Kidney epithelial cell (primary cell): ENCODE measurements at regions not wholly inside any gene's neighbourhood (a gene's known extent, or its start where the extent isn't known, plus 50 kb on each side); places are given as distances from the start of the nearest gene placed in this dataset.

Experiments
- DNase-seq: peaks from one replicate; pipeline ENCODE4 v3.0.0-alpha.2; 2010; ENCODE audit warnings: low read depth
- H3K27me3 ChIP-seq: 2 replicates; pipeline ENCODE4 v1.6.0; 2011; ENCODE audit warnings: low read length; ENCODE audit not compliant: control insufficient read depth, insufficient read depth
- H3K36me3 ChIP-seq: 2 replicates; pipeline ENCODE4 v1.5.1; 2011; ENCODE audit warnings: low read length; ENCODE audit not compliant: control insufficient read depth, insufficient read depth
- H3K4me3 ChIP-seq: 2 replicates; pipeline ENCODE4 v1.5.1; 2011; ENCODE audit warnings: low read depth, mild to moderate bottlenecking, control low read depth, low read length
- CTCF ChIP-seq: IDR thresholded peaks from 2 replicates; pipeline ENCODE4 v1.5.1; 2011; ENCODE audit warnings: mild to moderate bottlenecking, moderate library complexity, low read length, control low read depth, inconsistent platforms; ENCODE audit not compliant: insufficient read depth, poor library complexity, severe bottlenecking

- Histone ChIP-seq H3K27me3 (no peaks in the 10 kb centered on the region), H3K4me3 (no peak overlapping the region), H3K36me3 (no peaks in the 10 kb centered on the region)
- TF ChIP-seq CTCF, result no peak
- DNase-seq, result no peak
Observed at GRCh38 chr22:49424893-49425270, 402.8 kb downstream of the BRD1 start.

GRCh38 chr22:49423125-49423650 is 404.5 kb downstream of the BRD1 start:
- TF ChIP-seq CTCF, result no peak
- Histone ChIP-seq H3K27me3 (no peaks in the 10 kb centered on the region), H3K4me3 (no peak overlapping the region), H3K36me3 (no peaks in the 10 kb centered on the region)
- DNase-seq, result no peak

- no peaks in the 10 kb centered on the region for H3K27me3 ChIP-seq
- no peak for TF ChIP-seq CTCF
- no peak for DNase-seq
- H3K4me3 ChIP-seq, result no peak overlapping the region
- no peaks in the 10 kb centered on the region for H3K36me3 ChIP-seq
Observed at GRCh38 chr22:49422701-49423100, 405.0 kb downstream of the BRD1 start.

GRCh38 chr22:49420651-49421050 is 407.0 kb downstream of the BRD1 start:
- Histone ChIP-seq H3K27me3 (no peaks in the 10 kb centered on the region), H3K36me3 (no peaks in the 10 kb centered on the region), H3K4me3 (no peak overlapping the region)
- no peak for TF ChIP-seq CTCF
- no peak for DNase-seq

- TF ChIP-seq CTCF, result no peak
- H3K36me3 ChIP-seq, result no peaks in the 10 kb centered on the region
- DNase-seq, result no peak
- no peaks in the 10 kb centered on the region for H3K27me3 ChIP-seq
- no peak overlapping the region for H3K4me3 ChIP-seq
Observed at GRCh38 chr22:49419661-49420060, 408.0 kb downstream of the BRD1 start.

- Histone ChIP-seq H3K27me3 (no peaks in the 10 kb centered on the region), H3K36me3 (no peaks in the 10 kb centered on the region), H3K4me3 (no peak overlapping the region)
- DNase-seq, result no peak
- no peak for TF ChIP-seq CTCF
Observed at GRCh38 chr22:49418943-49419342, 408.7 kb downstream of the BRD1 start.
